HG03342 (cell line): ENCODE measurements at regions not wholly inside any gene's neighbourhood (a gene's known extent, or its start where the extent isn't known, plus 50 kb on each side); places are given as distances from the start of the nearest gene placed in this dataset.

ENCODE experiments used
- ATAC-seq: cut with Tn5 transposase; IDR thresholded peaks from one replicate; pipeline ENCODE4 v1.9.1; 2021; ENCODE audit warnings: mild to moderate bottlenecking, moderate library complexity; ENCODE audit not compliant: unreplicated experiment

- ATAC-seq = no peak
These were observed 69.8 kb upstream of the NKX2-2 start for GRCh38 chr20:21583486-21584168.

GRCh38 chr20:21577551-21577950, 63.7 kb upstream of the NKX2-2 start:
- no peak for ATAC-seq

GRCh38 chr20:21575981-21576740, 62.3 kb upstream of the NKX2-2 start:
- ATAC-seq = no peak

- ATAC-seq = no peak
These were observed 61.3 kb upstream of the NKX2-2 start for GRCh38 chr20:21575167-21575566.

- no peak for ATAC-seq
These were observed 60.6 kb upstream of the NKX2-2 start for GRCh38 chr20:21574443-21574842.

GRCh38 chr20:21573259-21573658, 59.4 kb upstream of the NKX2-2 start:
- ATAC-seq = no peak

- ATAC-seq = no peak
These were observed 58.2 kb upstream of the NKX2-2 start for GRCh38 chr20:21571841-21572690.

GRCh38 chr20:21570285-21570992, 56.6 kb upstream of the NKX2-2 start:
- no peak for ATAC-seq

- ATAC-seq = no peak
These were observed 55.7 kb upstream of the NKX2-2 start for GRCh38 chr20:21569586-21569985.

- no peak for ATAC-seq
These were observed 50.4 kb upstream of the NKX2-2 start for GRCh38 chr20:21564127-21564773.
